ENCODE measurements at regions not wholly inside any gene's neighbourhood (a gene's known extent, or its start where the extent isn't known, plus 50 kb on each side); places are given as distances from the start of the nearest gene placed in this dataset.

DNA sequence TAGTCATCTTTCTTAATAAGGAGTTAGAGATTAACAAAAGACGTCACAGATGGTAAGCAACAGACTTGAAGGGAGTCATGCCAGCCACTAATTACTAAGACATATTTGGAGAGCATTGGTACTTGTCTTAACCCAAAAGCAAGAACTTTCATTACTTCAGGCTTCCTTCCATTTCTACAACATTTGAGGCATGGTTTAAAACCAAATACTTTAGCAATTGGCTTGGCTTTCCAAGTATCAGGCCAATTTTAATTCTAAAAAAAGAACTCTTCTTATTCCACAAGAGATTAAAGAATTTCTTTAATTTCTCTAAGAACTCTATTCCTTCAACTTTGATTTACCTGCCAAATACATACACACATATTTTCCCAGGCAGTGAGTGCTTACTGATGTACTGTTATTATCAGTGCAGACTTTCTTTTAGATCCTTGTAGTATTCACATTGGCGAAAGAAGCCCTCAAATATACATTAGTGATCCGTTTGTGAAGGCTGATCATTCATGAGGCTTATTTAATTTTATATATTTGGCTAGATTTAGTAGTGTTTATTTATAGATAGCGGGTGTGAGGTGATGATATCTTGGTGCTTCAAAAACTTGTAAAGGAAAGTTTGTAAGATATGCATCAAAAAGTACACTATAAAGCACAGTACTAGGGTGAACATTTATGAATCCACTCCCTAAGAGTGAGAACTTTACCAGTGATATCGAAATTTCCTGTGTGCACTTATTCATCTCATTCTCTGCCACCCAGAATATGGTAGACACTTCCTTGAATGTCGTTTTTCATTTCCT lies 229.2 kb downstream of the MFSD1 start:
- no peak for TF ChIP-seq POLR2A (IDR thresholded peaks at IDR 0.05; ENCODE audit: low read depth, low read length)
- TF ChIP-seq TAF1 (IDR thresholded peaks at IDR 0.05; ENCODE audit: borderline replicate concordance, low read depth, low read length), result no peak

Measured in GM12892 (cell line).